Germinal center (tissue), 1 donor: ENCODE measurements at regions not wholly inside any gene's neighbourhood (a gene's known extent, or its start where the extent isn't known, plus 50 kb on each side); places are given as distances from the start of the nearest gene placed in this dataset.

Source experiments
- DNase-seq: peaks from one replicate; pipeline ENCODE4 v3.0.0; 2012; ENCODE audit warnings: mixed read lengths, low spot score

DNA sequence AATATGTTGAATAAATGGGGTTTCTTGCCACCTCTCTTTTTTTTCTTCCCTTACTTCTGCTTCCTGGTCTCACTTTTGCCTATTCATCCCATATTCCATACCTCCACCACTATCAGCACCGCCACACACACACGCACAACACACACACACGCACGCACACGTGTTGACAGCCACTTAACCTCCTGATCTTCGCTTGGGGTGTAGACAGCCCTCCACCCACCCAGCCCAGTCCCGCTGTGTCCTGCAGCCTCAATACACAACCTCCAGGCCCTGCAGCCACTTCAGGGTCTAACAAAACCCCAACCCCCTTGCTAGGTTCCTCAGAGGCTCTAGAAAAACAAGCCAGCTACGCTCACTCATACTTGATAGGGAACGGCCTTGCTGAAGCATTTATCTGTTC, 72.3 kb downstream of the LINC00237 start:
- no peak for DNase-seq

DNA sequence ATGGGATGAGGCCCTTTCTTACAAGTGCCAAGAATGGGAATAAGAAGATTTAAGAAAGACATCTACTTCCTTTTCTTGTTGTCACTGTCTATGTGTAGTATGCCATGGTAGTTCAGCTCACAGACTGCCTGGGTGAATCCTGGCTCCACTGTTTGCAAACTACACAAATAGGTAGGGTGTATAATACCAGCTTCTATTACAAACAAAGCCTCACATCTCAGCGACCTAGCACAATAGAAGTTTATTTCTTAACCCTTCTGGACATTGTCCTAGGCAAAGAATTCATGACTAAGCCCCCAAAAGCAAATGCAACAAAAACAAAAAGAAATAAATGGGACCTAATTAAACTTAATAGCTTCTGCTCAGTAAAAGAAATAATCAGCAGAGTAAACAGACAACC, 74.5 kb downstream of the LINC00237 start:
- DNase-seq = no peak

- DNase-seq = no peak
Measured at GRCh38 chr20:21029341-21029740, 76.8 kb downstream of the LINC00237 start.

GRCh38 chr20:21028921-21029320, 77.2 kb downstream of the LINC00237 start:
- DNase-seq = no peak

- DNase-seq = no peak
Measured at GRCh38 chr20:21028436-21028835, 77.7 kb downstream of the LINC00237 start.

DNA sequence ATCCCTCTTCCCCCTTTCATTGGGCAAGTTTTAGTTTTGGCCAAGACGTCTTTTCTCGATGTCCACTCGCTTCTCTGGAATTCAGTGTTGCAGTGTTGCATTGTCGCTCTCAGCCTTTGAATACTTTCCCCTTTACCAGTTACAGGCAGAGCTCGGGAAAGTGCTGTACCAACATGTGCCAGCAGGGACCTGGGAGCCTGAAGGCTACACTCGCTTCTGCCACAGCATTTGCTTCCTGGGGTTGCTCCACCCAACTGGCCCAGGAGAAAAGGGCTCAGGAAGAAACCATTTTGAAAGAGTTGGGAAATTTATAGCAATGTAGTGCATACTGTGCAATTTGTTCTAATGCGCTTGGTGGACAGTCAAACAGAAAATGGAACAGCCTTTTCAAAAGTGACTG, 78.6 kb downstream of the LINC00237 start:
- DNase-seq = no peak

DNA sequence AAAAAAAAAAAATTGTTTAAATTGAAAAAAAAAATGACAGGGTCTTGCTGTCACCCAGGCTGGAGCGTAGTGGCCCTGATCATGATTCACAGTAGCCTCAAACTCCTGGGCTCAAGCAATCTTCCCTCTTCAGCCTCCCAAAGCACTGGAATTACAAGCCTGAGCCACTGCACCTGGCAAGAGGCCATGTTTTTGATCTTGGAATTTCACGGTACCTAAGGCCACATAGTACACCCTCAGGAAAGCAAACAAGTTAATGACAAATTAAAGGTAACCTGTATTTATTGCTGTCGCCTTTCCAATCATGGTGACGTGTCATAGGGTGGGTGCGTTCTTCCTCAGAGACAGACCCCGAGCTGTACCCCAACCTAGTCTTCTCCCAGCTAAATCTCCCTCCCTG, 79.2 kb downstream of the LINC00237 start:
- no peak for DNase-seq

DNA sequence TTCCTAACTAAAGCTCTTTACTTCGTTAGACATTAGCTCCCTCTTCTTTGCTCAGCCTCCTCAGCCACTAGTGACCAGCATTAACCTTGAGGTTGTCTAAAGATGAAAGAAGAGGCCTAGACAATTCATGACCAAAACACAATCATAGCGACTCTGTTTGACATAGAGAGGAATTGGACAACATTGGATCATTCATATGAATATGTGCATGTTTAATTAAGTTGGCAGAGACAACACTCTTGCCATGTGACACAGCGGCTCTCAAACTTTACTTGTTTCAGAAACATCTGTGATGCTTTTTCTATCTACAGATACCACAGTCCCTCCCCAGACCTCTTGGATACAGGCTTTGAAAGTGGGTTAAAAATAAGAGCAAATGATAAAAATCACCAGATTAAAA, 81.7 kb downstream of the LINC00237 start:
- DNase-seq = no peak

GRCh38 chr20:21022925-21023324, 83.2 kb downstream of the LINC00237 start:
- DNase-seq = no peak

DNA sequence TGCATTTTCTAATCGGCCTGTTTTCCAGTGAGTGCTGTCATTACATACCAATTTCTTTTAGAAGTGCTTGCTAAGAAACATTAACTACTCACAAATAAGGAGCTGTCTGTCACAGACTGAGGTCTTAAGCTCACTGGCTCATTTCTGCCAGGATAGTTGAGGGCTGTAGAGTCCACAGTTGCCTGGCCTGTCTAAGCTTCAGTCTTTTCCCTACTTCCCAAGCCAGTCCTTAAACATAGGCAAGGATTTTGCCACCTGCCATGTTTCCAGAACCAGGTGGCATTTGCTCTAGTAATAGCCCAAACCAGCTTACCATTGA, 84.7 kb downstream of the LINC00237 start:
- no peak for DNase-seq

DNA sequence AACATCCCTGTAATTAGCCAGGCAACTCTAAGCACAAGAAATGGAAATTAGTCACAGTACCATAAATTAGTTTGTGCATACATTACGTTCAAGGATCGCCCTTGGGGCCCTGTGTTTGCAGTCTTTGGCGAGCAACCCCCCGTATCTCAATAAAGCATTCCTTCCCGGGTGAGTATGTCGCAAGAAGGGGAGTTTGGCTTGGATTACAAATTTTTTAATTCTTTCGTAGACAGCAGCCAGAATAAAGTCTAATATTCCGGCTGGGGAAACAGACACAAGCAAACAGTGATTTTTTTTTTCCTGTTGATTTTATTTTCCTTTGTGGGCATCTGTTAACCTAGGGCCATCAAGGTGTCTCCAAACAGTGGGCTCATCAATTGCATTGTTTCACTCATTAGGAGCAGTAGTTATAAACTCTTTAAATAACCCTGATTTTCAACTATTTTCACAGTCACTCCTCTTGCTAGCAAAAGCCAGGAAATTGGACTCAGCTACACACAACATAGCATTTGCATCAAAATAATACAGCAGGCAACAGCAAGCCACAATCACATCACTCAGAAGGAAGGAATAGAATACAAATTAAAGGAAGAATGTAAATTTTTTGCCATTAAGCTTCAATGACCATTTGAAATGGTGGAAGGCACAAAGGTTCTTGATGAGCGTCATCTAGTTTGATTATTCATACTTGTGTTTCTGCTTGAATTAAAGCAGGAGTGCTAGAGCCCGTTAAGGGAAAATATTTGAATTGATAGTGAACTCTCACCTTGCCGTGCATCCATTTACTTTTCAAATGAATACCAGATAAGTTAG, 85.3 kb downstream of the LINC00237 start:
- no peak for DNase-seq

GRCh38 chr20:21019814-21020658, 86.1 kb downstream of the LINC00237 start:
- DNase-seq = no peak

DNA sequence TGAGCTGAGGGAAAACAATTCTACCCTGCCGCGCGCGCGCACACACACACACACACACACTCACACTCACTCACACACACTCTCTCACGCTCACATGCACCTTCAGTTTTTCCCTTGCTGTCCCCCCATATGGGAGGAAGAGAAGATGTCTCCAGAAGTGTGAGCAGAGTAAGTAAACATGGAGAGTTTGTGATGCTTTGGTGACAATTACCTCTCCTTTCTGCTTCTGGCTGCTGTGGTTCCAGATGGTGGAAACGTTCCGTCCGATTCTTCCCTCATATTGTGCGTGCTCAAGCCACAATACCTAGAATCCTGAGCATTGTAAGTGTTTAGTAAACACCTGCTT, 86.7 kb downstream of the LINC00237 start:
- no peak for DNase-seq

DNA sequence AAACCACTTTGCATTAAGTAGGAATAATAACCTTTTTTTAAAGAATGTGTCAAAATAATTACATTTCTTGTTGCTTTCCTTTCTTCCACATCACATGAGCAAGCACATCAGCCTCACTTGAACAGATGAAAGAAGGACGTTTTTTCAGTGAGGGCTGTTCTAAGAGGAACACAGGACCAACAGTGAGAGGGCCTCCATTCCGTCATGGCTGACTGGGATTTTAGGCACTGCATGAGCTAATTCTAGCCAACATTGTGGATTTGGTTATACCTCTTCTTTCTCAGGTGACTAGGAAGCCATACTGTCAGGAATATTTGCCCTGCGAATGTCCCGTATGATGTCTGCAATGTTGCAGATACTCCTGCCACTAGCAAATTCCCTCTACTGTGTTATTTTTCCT, 87.6 kb downstream of the LINC00237 start:
- no peak for DNase-seq

DNA sequence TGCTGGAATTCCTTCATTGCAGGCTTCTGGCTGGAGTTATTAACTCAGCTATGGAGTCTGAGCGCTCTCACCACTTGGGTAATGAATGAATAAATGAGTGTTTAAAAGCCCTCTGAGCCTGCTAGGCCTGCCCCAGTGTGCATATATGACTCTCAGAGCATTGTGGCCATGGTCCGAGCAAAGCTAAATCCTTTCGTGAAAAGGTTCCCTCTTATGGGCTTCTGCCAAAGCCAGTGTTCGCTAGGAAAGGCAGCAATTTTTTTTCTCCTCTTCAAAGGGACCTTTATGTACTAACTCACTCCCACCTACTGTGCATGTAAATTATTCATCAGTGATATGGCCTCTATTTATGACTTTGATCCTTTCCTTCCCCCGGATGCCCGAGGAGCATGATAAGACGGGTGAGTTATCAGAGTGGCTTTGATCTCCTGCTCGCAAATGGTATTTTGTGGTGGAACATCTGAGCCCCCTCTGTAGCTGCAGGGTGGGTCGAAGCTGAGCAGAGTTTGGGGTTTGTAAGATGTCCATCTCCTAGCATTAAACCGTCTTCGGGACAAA, 88.6 kb downstream of the LINC00237 start:
- DNase-seq = no peak

GRCh38 chr20:21016751-21017150, 89.4 kb downstream of the LINC00237 start:
- DNase-seq = no peak

DNA sequence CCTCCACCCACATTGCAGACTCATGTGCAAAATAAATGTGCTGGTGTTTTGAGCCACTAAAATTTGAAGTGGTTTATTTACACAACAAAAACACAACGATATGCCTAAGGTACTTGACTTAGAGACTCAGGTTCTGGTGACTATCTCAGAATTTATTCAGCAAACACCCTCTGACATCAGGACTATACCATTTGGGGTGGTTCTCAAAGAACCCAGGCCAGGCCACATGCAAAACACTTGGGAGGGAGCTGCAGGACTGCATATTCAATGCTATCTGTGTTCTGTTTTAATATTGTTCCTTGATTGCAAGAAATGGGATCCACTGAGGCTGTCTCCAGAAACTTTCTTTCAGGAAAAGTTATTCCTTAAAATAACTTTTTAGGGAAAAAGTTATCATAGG, 91.6 kb downstream of the LINC00237 start:
- DNase-seq = no peak

DNA sequence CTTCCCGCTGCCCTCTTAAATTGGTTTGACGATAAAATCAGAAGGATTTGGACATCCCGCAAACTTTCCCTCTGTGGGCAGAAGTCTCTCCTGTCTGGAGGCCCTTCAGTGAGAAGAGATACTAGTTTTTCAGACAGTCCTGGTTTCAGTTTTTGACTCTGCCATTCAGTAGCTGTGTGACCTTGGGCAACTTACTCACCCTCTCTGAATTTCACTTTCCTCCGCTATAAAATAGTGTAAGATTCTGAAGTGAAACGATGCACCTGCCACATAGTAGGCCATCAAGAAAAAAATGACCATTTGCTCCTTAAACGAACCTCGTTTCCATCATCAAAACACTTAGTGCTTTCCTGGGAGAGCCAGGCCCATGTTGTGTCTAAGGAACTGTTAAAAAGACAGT, 97.2 kb downstream of the LINC00237 start:
- DNase-seq = no peak

- DNase-seq = no peak
Measured at GRCh38 chr20:21006611-21007010, 99.5 kb downstream of the LINC00237 start.

GRCh38 chr20:21004386-21005076, 101.6 kb downstream of the LINC00237 start:
- no peak for DNase-seq

- DNase-seq = no peak
Measured at GRCh38 chr20:21003902-21004301, 102.3 kb downstream of the LINC00237 start.

DNA sequence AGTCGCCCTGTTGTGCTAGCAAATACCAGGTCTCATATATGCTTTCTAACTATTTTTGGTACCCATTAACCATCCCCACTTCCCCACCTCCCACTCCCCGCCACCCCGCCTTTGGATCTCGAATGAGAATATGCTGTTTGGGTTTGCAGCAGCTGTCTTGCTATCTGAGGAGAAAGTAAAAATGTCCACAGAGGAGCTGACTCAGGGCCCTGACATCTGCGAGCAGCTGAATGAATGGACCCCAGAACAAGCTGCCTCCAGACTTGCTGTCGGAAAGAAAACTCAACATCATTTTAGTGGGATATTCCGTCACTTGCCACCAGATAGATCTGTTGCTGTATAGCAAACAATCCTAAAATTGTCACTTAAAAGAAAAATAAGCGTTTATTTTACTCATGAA, 103.7 kb downstream of the LINC00237 start:
- no peak for DNase-seq

DNA sequence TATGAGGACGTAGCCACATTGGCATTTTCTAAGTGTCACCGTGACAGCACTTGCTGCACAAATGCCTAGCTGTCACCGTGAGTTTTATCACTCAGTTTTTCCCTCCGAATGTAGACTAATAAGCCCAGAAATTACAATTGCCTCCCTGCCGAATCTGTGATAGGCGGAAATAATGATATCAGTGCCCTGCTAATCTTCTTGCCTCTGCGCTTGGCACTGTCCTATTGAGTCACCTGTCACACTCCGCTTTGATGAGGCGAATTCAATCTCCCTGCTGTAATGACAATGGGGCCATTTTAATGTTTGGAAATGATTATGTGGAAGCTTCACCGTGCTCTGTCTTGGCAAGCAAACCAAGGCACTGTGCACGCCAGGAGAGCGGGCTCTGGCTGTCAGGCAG, 112.8 kb downstream of the LINC00237 start:
- no peak for DNase-seq
